ENCODE measurements at regions not wholly inside any gene's neighbourhood (a gene's known extent, or its start where the extent isn't known, plus 50 kb on each side); places are given as distances from the start of the nearest gene placed in this dataset.

DNA sequence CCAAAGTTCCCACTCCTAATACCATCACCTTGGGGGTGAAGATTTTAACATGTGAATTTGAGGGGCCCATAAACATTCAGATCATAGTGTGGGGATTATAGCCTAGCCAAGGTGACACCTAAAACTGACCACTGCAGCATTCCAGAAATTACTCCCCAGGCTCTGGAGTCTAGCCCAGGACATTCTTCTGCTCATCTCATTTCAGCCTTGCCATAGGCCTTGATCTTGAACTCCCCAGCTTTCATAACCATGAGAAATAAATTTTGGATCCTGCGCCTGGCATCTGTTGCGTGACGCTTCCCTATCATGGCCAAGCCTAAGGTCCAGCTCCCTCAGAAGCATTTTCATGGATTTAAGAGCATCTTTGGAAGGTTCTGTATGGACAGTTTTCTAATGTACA, 502.9 kb upstream of the THBS1 start:
- ChIA-PET POLR2A (ENCODE audit: partially characterized antibody) (no interaction called here), CTCF (ENCODE audit: partially characterized antibody) (interaction anchor here (0.6 kb wide), 1 partner anchor 390 kb away, joined by 3 read pairs; no protein-coding TSS in a partner anchor)
- Histone ChIP-seq H3K36me3 (ENCODE audit: control insufficient read depth in 2 of 4, insufficient read depth in 4 of 4, low read length in 3 of 4) (no peaks in the 10 kb centered on the region), H3K18ac (ENCODE audit: extremely low read depth, low read length) (no peak overlapping the region), H3K4me2 (ENCODE audit: insufficient read depth in 1 of 2, low read depth in 2 of 2, low read length in 2 of 2) (no peak overlapping the region), H2BK120ac (replicated peaks; ENCODE audit: low read depth, low read length) (no peak overlapping the region), H3K23ac (ENCODE audit: insufficient read length) (no peak overlapping the region), H2AFZ (ENCODE audit: low read length) (no peak overlapping the region), H2BK5ac (ENCODE audit: low read depth, low read length) (no peak overlapping the region), H2BK20ac (ENCODE audit: low read length) (no peak overlapping the region), H4K8ac (ENCODE audit: extremely low read depth, insufficient read depth, low read length) (no peak overlapping the region), H3K79me1 (ENCODE audit: low read depth, low read length) (no peaks in the 10 kb centered on the region), H3K4me1 (replicated peaks in 1 of 4; ENCODE audit: control insufficient read depth in 3 of 4, insufficient read depth in 4 of 4, low read length in 3 of 4) (no peaks in the 10 kb centered on the region), H3K27me3 (replicated peaks in 1 of 4; ENCODE audit: control insufficient read depth in 3 of 4, extremely low read depth in 1 of 4, insufficient read depth in 3 of 4, low read length in 3 of 4) (no peaks in the 10 kb centered on the region), H3K9ac (replicated peaks in 1 of 4; ENCODE audit: extremely low read depth in 1 of 4, low read depth in 3 of 4, low read length in 3 of 4) (no peak overlapping the region), H2BK12ac (ENCODE audit: low read depth, low read length) (no peak overlapping the region), H2BK15ac (ENCODE audit: low read length) (no peak overlapping the region), H3K14ac (ENCODE audit: insufficient read length) (no peak overlapping the region), H4K20me1 (replicated peaks in 1 of 2; ENCODE audit: control insufficient read depth in 1 of 2, insufficient read depth in 2 of 2, low read length in 2 of 2) (no peaks in the 10 kb centered on the region), H3K27ac (ENCODE audit: low read depth, low read length) (no peak overlapping the region), H4K91ac (replicated peaks; ENCODE audit: insufficient read length, low read length) (no peak overlapping the region), H3K56ac (replicated peaks; ENCODE audit: insufficient read length, low read depth, low read length) (no peak overlapping the region), H3K79me2 (ENCODE audit: control insufficient read depth in 1 of 2, insufficient read depth in 2 of 2, low read length in 2 of 2) (no peaks in the 10 kb centered on the region), H3K9me3 (ENCODE audit: insufficient read depth in 2 of 2, low read depth in 1 of 2, low read length in 1 of 2) (no peaks in the 10 kb centered on the region), H3K4me3 (ENCODE audit: extremely low read depth in 1 of 4, insufficient read depth in 2 of 4, low read depth in 3 of 4, low read length in 4 of 4) (no peak overlapping the region), H3K23me2 (ENCODE audit: low read depth, low read length) (no peaks in the 10 kb centered on the region), H3K4ac (replicated peaks; ENCODE audit: insufficient read length, low read depth, low read length) (no peak overlapping the region), H4K5ac (ENCODE audit: insufficient read length, low read depth, low read length) (no peak overlapping the region), H2AK5ac (ENCODE audit: low read depth, low read length) (no peak overlapping the region)
- DNase-seq (ENCODE audit: low read depth in 1 of 2, low spot score in 2 of 2) (no peak), FAIRE-seq (no peak)
- 100% methylated on average over 3 of the region's 3 CpGs; no CpG with 5 or more reads in 1 of the 2 experiments for WGBS, 2 experiments (ENCODE audit: extremely low coverage in 1 of 2, insufficient coverage in 1 of 2, insufficient read length in 1 of 2, insufficient replicate concordance in 2 of 2, low coverage in 1 of 2, low lambda C conversion rate in 2 of 2, missing lambda C conversion rate in 1 of 2)
- TF ChIP-seq, protein P1, sequence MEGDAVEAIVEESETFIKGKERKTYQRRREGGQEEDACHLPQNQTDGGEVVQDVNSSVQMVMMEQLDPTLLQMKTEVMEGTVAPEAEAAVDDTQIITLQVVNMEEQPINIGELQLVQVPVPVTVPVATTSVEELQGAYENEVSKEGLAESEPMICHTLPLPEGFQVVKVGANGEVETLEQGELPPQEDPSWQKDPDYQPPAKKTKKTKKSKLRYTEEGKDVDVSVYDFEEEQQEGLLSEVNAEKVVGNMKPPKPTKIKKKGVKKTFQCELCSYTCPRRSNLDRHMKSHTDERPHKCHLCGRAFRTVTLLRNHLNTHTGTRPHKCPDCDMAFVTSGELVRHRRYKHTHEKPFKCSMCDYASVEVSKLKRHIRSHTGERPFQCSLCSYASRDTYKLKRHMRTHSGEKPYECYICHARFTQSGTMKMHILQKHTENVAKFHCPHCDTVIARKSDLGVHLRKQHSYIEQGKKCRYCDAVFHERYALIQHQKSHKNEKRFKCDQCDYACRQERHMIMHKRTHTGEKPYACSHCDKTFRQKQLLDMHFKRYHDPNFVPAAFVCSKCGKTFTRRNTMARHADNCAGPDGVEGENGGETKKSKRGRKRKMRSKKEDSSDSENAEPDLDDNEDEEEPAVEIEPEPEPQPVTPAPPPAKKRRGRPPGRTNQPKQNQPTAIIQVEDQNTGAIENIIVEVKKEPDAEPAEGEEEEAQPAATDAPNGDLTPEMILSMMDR (IDR thresholded peaks at IDR 0.05; ENCODE audit: control extremely low read depth in 1 of 3, insufficient read depth in 1 of 3, low read depth in 1 of 3, low read length in 3 of 3), result no peak
- TF ChIP-seq HDAC6 (IDR thresholded peaks at IDR 0.05; ENCODE audit: low read depth, low read length), result no peak
- no peak for TF ChIP-seq ASH2L (IDR thresholded peaks at IDR 0.05; ENCODE audit: low read length)
- TF ChIP-seq, protein P2, sequence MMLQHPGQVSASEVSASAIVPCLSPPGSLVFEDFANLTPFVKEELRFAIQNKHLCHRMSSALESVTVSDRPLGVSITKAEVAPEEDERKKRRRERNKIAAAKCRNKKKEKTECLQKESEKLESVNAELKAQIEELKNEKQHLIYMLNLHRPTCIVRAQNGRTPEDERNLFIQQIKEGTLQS (IDR thresholded peaks at IDR 0.05; ENCODE audit: insufficient read depth, low read depth, low read length), result no peak
- no peak for TF ChIP-seq RXRA (IDR thresholded peaks at IDR 0.05; ENCODE audit: insufficient read depth, low read depth, low read length)
- TF ChIP-seq YY1 (IDR thresholded peaks at IDR 0.05; ENCODE audit: low read depth, low read length), result no peak
- TF ChIP-seq EGR1 (IDR thresholded peaks at IDR 0.05; ENCODE audit: borderline replicate concordance, low read depth, low read length), result no peak
- TF ChIP-seq RAD21 (IDR thresholded peaks at IDR 0.05 in 1 of 2, conservative IDR thresholded peaks at IDR 0.05 in 1 of 2; ENCODE audit: low read depth in 2 of 2, low read length in 2 of 2), result no peak
- TF ChIP-seq, protein P3, sequence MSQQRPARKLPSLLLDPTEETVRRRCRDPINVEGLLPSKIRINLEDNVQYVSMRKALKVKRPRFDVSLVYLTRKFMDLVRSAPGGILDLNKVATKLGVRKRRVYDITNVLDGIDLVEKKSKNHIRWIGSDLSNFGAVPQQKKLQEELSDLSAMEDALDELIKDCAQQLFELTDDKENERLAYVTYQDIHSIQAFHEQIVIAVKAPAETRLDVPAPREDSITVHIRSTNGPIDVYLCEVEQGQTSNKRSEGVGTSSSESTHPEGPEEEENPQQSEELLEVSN (IDR thresholded peaks at IDR 0.05), result no peak
- TF ChIP-seq TAF1 (IDR thresholded peaks at IDR 0.05; ENCODE audit: low read depth, low read length), result no peak
- TF ChIP-seq POLR2AphosphoS5 (IDR thresholded peaks at IDR 0.05; ENCODE audit: low read depth, low read length), result no peak
